Right cardiac atrium (tissue), 5 donors: ENCODE measurements at regions not wholly inside any gene's neighbourhood (a gene's known extent, or its start where the extent isn't known, plus 50 kb on each side); places are given as distances from the start of the nearest gene placed in this dataset.
"Not testable (repeated sequence)": the region's sequence is repeated elsewhere in the genome, so short reads cannot be mapped to it uniquely, and the experiment has no call there.

Source experiments
- ATAC-seq, 2 donors: fragments of 200-7000 bp; cut with Tn5 transposase; one replicate each; pipeline versions ENCODE4 v1.8.0 to v1.9.1; 2020; ENCODE audit warnings: moderate library complexity in 2 of 2, mild to moderate bottlenecking in 1 of 2
- DNase-seq, 3 donors: peaks; one replicate each; pipeline ENCODE4 v3.0.0-alpha.2; 2020
- H3K27ac ChIP-seq: one replicate; pipeline ENCODE4 v1.5.1; 2013; ENCODE audit warnings: mild to moderate bottlenecking, low read length, control low read depth, moderate library complexity
- H3K27me3 ChIP-seq: one replicate; pipeline ENCODE4 v1.6.1; 2013; ENCODE audit not compliant: control insufficient read depth, insufficient read depth
- H3K4me1 ChIP-seq: one replicate; pipeline ENCODE4 v1.6.1; 2013; ENCODE audit warnings: low read length; ENCODE audit not compliant: control insufficient read depth, insufficient read depth
- H3K4me3 ChIP-seq: one replicate; pipeline ENCODE4 v1.5.1; 2013; ENCODE audit warnings: low read length, control low read depth
- H3K9me3 ChIP-seq: one replicate; pipeline ENCODE4 v1.6.1; 2013; ENCODE audit warnings: low read length; ENCODE audit not compliant: control insufficient read depth
- WGBS: extraction: QIAGEN DNeasy Blood & Tissue Kit; methylation state at CpG from one replicate; pipeline ENCODE4 v1.1.7; 2013; 5-methylcytosine and 5-hydroxymethylcytosine counted together
- intact Hi-C, 4 donors: fragments of 100-400 bp; cut with DNase I; formaldehyde crosslinking; loops; one replicate each; pipeline versions ENCODE4 v1.11.0 to v1.14.0; 2022 to 2023
- donor health status: healthy with polysubstance abuse.
- donor health status: DM: no; HTN: yes; CAD: no.
- donor health status: DM: no; HTN: no; CAD: no.
- donor health status: DM: no; HTN: yes; CAD: no; lungs with severe emphysema.
- donor health status: DM: yes; HTN: yes; CAD: no.

DNA sequence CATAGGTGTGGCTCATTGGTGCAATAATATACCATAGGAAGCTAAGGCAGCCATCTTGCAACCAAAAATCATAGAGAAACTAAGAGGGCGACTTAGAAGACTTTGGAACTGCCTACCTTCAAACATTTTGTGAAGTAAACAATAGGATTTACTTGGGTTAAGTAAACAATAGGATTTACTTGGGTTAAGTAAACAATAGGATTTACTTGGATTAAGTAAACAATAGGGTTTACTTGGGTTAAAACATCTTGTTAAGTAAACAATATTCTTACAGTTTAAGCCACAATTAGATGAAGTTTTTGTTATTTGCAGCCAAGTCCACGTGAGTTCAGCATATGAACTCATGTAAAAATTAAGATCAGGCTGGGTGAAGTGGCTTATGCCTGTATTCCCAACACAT is 722.4 kb upstream of the AUTS2 start:
- Histone ChIP-seq H3K27me3 (no peaks in the 10 kb centered on the region), H3K9me3 (no peaks in the 10 kb centered on the region), H3K27ac (no peak overlapping the region), H3K4me3 (no peak overlapping the region), H3K4me1 (no peaks in the 10 kb centered on the region)
- intact Hi-C loops: no loop called here
- ATAC-seq (no peak), DNase-seq (no peak)
- WGBS: 81% methylated on average over 2 of the region's 2 CpGs

DNA sequence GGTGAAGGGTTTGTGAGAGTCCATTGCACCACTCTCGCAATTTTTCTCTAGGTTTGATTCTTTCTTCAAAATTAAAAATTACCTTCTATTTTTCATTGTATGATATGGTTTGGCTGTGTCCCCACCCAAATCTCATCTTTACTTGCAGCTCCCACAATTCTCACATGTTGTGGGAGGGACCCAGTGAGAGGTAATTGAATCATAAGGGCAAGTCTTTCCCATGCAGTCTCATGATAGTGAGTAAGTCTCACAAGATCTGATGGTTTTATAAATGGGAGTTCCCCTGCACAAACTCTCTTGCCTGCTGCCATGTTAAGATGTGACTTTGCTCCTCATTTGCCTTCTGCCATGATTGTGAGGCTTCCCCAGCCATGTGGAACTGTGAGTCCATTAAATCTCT is 711.2 kb upstream of the AUTS2 start:
- H3K4me1 ChIP-seq, H3K4me3 ChIP-seq, H3K9me3 ChIP-seq, H3K27ac ChIP-seq, ATAC-seq, intact Hi-C loops, H3K27me3 ChIP-seq, DNase-seq: not testable (repeated sequence)
- WGBS: 97% methylated on average over 1 of the region's 1 CpG

DNA sequence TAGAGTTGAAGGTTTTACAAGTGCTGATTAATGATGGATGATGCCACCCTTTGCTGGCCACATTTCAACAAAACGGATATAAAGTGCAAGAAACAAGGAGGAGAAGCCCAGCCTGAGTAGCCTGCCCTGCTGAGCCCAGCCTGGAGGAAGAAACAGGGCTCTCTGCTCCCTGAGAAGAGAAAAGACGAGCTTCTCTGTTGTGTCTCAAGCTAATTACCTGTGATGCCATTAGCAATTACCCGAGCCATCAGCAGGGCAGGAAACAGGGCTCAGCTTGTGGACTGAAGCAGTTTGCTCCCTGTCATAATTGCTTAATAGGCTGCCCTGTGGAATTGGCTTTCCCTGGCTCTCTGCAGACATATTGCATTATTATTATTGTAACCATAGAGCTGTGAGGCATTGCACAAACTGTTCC is 709.3 kb upstream of the AUTS2 start:
- ATAC-seq (no peak), DNase-seq (no peak)
- 51% methylated on average over 3 of the region's 3 CpGs for WGBS
- Histone ChIP-seq H3K27me3 (no peaks in the 10 kb centered on the region), H3K4me3 (no peak overlapping the region), H3K9me3 (no peaks in the 10 kb centered on the region), H3K4me1 (no peaks in the 10 kb centered on the region), H3K27ac (no peak overlapping the region)
- intact Hi-C loops: no loop called here

DNA sequence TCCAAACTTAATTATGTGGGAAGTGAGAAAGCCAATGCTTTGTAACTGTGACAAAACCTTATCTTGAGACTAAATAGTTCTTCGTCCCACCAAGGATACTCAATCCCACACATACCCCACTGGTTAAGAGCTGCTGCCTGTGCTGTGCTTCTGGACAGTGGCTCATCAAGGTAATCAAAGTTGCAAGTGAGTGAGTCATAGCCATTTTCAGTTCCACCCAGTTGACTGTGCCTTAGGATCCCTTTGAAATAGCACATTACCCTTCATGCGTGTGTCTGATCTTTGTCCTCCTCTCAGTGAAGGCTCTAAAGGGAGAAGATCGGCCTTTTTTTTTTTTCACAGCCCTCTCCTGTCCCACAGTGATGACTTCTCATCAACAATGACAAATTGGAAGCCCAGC is 706.0 kb upstream of the AUTS2 start:
- Histone ChIP-seq H3K4me1 (no peaks in the 10 kb centered on the region), H3K27ac (no peak overlapping the region), H3K27me3 (no peaks in the 10 kb centered on the region), H3K4me3 (no peak overlapping the region), H3K9me3 (no peaks in the 10 kb centered on the region)
- intact Hi-C loops: no loop called here
- 79% methylated on average over 3 of the region's 3 CpGs for WGBS
- no peak for ATAC-seq
- DNase-seq: no peak

DNA sequence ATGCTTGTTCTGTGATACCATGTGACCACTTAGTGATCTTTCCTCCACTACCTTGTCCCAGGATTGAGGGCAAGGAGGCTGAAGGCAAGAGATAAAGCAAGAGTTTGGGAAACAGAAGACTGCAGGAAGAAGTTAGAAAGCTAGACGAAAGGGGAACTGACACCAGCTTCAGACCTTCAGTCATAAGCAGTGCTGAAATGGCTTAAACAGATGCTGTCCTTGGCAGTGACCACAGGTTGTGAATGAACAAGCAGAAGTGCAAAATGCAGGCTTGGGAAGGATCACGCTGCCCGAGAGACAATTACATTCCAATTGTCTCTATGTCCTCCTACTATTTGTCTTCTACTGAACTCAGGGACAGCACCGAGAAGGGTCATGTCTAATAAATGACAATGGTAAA is 704.9 kb upstream of the AUTS2 start:
- Histone ChIP-seq H3K27ac (no peak overlapping the region), H3K4me3 (no peak overlapping the region), H3K27me3 (no peaks in the 10 kb centered on the region), H3K9me3 (no peaks in the 10 kb centered on the region), H3K4me1 (no peaks in the 10 kb centered on the region)
- intact Hi-C loops: no loop called here
- 58% methylated on average over 4 of the region's 4 CpGs for WGBS
- no peak for ATAC-seq
- no peak for DNase-seq

DNA sequence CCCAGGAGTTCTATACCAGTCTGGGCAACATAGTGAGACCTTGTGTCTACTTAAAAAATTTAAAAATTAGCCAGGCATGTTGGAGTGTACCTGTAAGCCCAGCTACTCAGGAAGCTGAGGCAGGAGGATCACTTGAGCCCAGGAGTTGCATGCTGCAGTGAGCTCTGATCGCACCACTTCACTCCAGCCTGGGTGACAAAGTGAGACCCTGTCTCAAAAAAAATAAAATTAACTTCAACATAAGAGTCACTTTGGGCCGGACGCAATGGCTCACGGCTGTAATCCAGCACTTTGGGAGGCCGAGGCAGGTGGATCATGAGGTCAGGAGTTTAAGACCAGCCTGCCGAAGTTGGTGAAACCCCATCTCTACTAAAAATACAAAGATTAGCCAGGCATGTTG is 699.1 kb upstream of the AUTS2 start:
- H3K27ac ChIP-seq, H3K4me1 ChIP-seq, intact Hi-C loops, DNase-seq, H3K4me3 ChIP-seq, H3K27me3 ChIP-seq, H3K9me3 ChIP-seq, ATAC-seq: not testable (repeated sequence)
- WGBS: 88% methylated on average over 6 of the region's 6 CpGs

DNA sequence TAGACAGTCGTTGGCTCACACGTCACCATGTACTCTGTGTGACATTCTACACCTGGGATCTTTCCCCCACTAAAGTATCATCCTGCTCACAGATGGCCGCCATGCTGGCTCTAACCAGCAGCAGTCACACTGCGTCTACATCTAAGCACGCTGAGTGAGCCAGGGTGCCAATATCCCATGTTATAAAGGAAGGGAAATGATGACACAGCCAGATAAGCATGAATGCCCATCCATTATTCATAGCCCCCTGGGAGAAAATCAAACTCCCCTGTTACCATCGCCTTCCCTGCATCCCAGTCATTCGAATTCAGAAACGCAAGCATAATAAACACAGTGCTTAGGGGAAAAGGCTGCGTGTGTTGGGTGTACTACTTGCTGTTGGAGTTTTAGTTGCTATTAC is 698.2 kb upstream of the AUTS2 start:
- Histone ChIP-seq H3K4me1 (no peaks in the 10 kb centered on the region), H3K27ac (no peak overlapping the region), H3K27me3 (no peaks in the 10 kb centered on the region), H3K4me3 (no peak overlapping the region), H3K9me3 (no peaks in the 10 kb centered on the region)
- DNase-seq (no peak), ATAC-seq (no peak)
- intact Hi-C loops: no loop called here
- WGBS: 79% methylated on average over 9 of the region's 9 CpGs

DNA sequence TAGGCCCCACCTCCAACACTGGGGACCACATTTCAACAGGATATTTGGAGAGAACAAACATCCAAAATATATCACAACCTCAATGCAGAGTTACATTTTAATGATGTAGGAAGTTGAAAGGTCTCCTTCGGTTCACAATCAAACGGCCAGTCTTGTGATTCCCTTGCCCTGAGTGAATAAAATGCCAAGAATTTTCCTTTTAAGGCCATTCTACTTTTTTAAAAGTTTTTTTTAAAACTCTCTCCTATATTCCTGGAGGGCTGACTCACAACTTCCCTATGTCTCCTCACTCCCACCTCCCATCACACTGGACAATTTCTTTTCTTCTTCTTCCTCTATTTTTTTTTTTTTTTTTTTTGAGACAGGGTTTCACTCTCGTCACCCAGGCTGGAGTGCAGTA is 693.6 kb upstream of the AUTS2 start:
- DNase-seq (no peak), ATAC-seq (no peak)
- no peaks in the 10 kb centered on the region for H3K27me3 ChIP-seq
- no peak overlapping the region for H3K4me3 ChIP-seq
- H3K4me1 ChIP-seq: no peaks in the 10 kb centered on the region
- intact Hi-C loops: no loop called here
- no peak overlapping the region for H3K27ac ChIP-seq
- WGBS: 63% methylated on average over 3 of the region's 3 CpGs
- no peaks in the 10 kb centered on the region for H3K9me3 ChIP-seq

DNA sequence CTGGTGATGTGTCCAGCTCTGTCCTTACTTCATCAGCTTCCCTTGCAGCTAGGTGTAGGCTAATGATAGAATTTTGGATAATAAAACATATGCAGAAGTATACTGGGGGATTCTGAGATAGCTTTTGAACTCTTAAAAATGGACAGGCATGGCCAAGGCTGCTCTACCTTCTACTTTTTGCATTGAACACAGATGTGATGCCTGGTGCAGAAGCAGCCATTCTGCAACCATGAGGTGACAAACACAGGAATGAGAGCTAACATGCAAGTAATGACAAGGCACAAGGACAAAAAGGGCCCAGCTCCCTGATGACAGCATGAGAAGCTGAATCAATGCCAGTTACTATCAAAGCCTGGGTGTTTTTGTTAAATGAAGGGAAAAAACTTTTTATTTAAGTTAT is 686.5 kb upstream of the AUTS2 start:
- no peak for DNase-seq
- Histone ChIP-seq H3K9me3 (no peaks in the 10 kb centered on the region), H3K4me1 (no peaks in the 10 kb centered on the region), H3K27ac (no peak overlapping the region), H3K4me3 (no peak overlapping the region), H3K27me3 (no peaks in the 10 kb centered on the region)
- no peak for ATAC-seq
- intact Hi-C loops: no loop called here

DNA sequence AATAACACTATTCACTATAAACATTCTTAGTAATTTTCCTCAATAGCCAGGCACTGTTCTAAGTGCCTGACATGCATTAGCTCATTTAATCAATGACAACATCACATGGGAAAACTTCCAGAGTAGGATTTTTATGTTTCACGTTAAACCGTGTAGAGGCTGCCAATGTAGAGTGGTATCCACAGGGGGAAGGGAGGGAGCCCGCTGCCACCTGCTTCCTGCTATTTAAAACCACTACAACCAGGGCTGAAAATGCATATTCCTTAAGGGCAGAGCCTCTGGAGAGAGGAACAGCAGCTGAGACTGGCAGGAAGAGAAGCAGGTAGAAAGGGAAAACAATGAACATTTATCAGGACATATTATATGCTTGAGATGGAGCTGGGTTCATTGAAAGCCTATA is 684.3 kb upstream of the AUTS2 start:
- H3K9me3 ChIP-seq: no peaks in the 10 kb centered on the region
- H3K27ac ChIP-seq: no peak overlapping the region
- no peak overlapping the region for H3K4me3 ChIP-seq
- ATAC-seq (no peak), DNase-seq (no peak)
- intact Hi-C loops: no loop called here
- no peaks in the 10 kb centered on the region for H3K4me1 ChIP-seq
- H3K27me3 ChIP-seq: no peaks in the 10 kb centered on the region
- WGBS: 49% methylated on average over 3 of the region's 3 CpGs

DNA sequence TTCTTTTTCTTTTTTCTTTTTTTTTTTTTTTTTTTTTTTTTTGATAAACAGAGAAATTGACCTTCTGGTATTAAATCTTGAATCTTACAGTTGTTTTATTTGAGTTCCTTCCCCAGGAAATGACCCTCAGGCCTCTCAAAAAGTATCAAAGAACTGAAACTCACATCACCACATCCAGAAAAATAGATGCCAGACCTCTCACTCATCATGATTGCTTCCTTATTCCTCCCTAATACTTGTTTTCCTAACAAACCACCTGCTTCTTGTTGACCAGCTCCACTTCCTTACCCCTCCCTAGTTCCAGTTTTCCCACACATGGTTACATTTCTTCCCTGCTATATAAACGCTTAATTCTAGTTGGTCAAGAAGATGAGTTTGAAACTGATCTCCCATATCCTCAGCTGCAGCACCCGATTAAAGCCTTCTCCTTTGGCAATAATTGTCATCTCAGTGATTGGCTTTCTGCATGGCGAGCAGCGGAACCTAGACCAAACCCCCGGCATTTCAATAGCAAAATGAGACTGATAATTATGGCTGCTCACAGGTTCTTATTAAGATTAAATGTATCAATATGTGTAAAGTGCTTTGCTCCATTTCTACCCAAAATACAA is 681.1 kb upstream of the AUTS2 start:
- no peak for ATAC-seq
- no peak overlapping the region for H3K4me3 ChIP-seq
- 92% methylated on average over 5 of the region's 5 CpGs for WGBS
- intact Hi-C loops: no loop called here
- no peaks in the 10 kb centered on the region for H3K4me1 ChIP-seq
- no peaks in the 10 kb centered on the region for H3K9me3 ChIP-seq
- H3K27ac ChIP-seq: no peak overlapping the region
- H3K27me3 ChIP-seq: no peaks in the 10 kb centered on the region
- DNase-seq: no peak

DNA sequence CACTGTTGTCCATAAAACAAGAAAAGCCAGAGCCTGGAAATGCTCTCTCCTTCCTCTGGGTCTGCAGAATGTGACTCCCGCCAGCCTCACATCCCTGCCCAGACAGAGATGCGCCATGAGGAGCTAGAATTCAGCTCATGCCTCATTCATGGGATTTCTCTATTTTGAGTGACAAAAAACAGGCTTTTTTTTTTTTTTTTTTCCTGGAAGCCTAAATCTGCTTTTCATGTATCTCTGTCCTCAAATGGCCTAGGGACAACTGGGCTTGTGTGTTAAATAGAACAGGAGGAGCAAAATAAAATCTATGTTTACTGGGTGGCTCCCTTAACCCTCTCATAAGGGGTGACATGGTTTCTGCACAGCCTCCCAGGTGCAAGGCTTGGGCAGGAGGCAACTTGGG is 679.7 kb upstream of the AUTS2 start:
- H3K4me1 ChIP-seq: no peaks in the 10 kb centered on the region
- no peaks in the 10 kb centered on the region for H3K9me3 ChIP-seq
- H3K27ac ChIP-seq: no peak overlapping the region
- H3K4me3 ChIP-seq: no peak overlapping the region
- DNase-seq: no peak
- WGBS: 92% methylated on average over 2 of the region's 2 CpGs
- ATAC-seq: no peak
- H3K27me3 ChIP-seq: no peaks in the 10 kb centered on the region
- intact Hi-C loops: no loop called here
